Transverse colon (tissue), 4 donors: ENCODE measurements at regions not wholly inside any gene's neighbourhood (a gene's known extent, or its start where the extent isn't known, plus 50 kb on each side); places are given as distances from the start of the nearest gene placed in this dataset.

Experiments used
- CTCF ChIP-seq, 5 experiments: fragments of 200-600 bp in 3 of 5; fragments of 450-650 bp in 2 of 5; sonication (generic) in 3 of 5; IDR thresholded peaks; 1 replicate in 2 of 5; 2 replicates in 3 of 5; pipeline ENCODE4 v1.5.1; 2016 to 2017; ENCODE audit warnings: antibody characterized with exemption in 5 of 5, inconsistent platforms in 3 of 5, mild to moderate bottlenecking in 2 of 5, moderate library complexity in 1 of 5
- EP300 ChIP-seq: sonication (generic); formaldehyde crosslinking; IDR thresholded peaks from one replicate; pipeline ENCODE4 v1.6.1; 2017; ENCODE audit warnings: antibody characterized with exemption, low read depth
- POLR2A ChIP-seq: fragments of 450-650 bp; IDR thresholded peaks from one replicate; pipeline ENCODE4 v1.6.1; 2016; ENCODE audit warnings: antibody characterized with exemption, mild to moderate bottlenecking, moderate library complexity
- POLR2AphosphoS5 ChIP-seq, 3 donors: sonication (generic); formaldehyde crosslinking; IDR thresholded peaks; one replicate each; pipeline ENCODE4 v1.6.1; 2016; ENCODE audit warnings: antibody characterized with exemption in 3 of 3

GRCh38 chr16:65543781-65544740 is 422.2 kb upstream of the CDH11 start:
- TF ChIP-seq EP300, result no peak
- TF ChIP-seq POLR2A, result no peak
- no peak for TF ChIP-seq CTCF (IDR thresholded peaks at IDR 0.05)
- TF ChIP-seq POLR2AphosphoS5 (IDR thresholded peaks at IDR 0.05), result no peak
